RWPE1 (cell line): ENCODE measurements at regions not wholly inside any gene's neighbourhood (a gene's known extent, or its start where the extent isn't known, plus 50 kb on each side); places are given as distances from the start of the nearest gene placed in this dataset.

Experiments
- CTCF ChIA-PET: fragments of 350-600 bp; sonication (Branson Sonifier 250); formaldehyde crosslinking; extraction: SDS; loops from one replicate; lab custom pipeline; 2021; lab: Yijun Ruan, JAX
- POLR2A ChIA-PET: fragments of 400-600 bp; formaldehyde crosslinking; extraction: SDS; loops from one replicate; lab custom pipeline; 2020; ENCODE audit warnings: antibody characterized with exemption; ENCODE audit not compliant: low non-redundant PET; lab: Yijun Ruan, JAX
- DNase-seq: peaks from one replicate; pipeline ENCODE4 v3.0.0; 2012; ENCODE audit warnings: low spot score
- H3K27ac ChIP-seq: fragments of 450-650 bp; 2 replicates; pipeline ENCODE4 v1.5.1; 2017
- CTCF ChIP-seq: fragments of 450-650 bp; conservative IDR thresholded peaks from 2 replicates; pipeline ENCODE4 v1.5.1; 2017; ENCODE audit warnings: low read depth, mild to moderate bottlenecking

GRCh38 chr21:26719750-26720149 lies 125.5 kb downstream of the ADAMTS1 start:
- CTCF ChIA-PET: no interaction called here
- DNase-seq: no peak
- POLR2A ChIA-PET: no interaction called here
- TF ChIP-seq CTCF: no peak
- no peak overlapping the region for H3K27ac ChIP-seq

GRCh38 chr21:26717146-26717739 lies 128.0 kb downstream of the ADAMTS1 start:
- POLR2A ChIA-PET: no interaction called here
- H3K27ac ChIP-seq: no peak overlapping the region
- DNase-seq: peak; percentile 11
- CTCF ChIA-PET: interaction anchor here (1.1 kb wide), 1 partner anchor 548 kb away, joined by 4 read pairs; no protein-coding TSS in a partner anchor
- peak; percentile 59 for TF ChIP-seq CTCF

- DNase-seq: peak; percentile 49
- CTCF ChIA-PET: interaction anchor here (0.6 to 1.1 kb wide), 3 partner anchors 547 to 942 kb away, joined by 3 to 4 read pairs (median 3); no protein-coding TSS in a partner anchor
Measured at GRCh38 chr21:26715878-26716506, 129.2 kb downstream of the ADAMTS1 start.

GRCh38 chr21:26715116-26715515 lies 130.1 kb downstream of the ADAMTS1 start:
- TF ChIP-seq CTCF: no peak
- CTCF ChIA-PET: no interaction called here
- POLR2A ChIA-PET: no interaction called here
- DNase-seq: no peak
- no peak overlapping the region for H3K27ac ChIP-seq

More at GRCh38 chr21:26715878-26716506, 129.2 kb downstream of the ADAMTS1 start:
- POLR2A ChIA-PET: no interaction called here
- TF ChIP-seq CTCF: peak; percentile 67
- H3K27ac ChIP-seq: no peak overlapping the region

GRCh38 chr21:26710155-26710554 lies 135.1 kb downstream of the ADAMTS1 start:
- no peak for DNase-seq
- CTCF ChIA-PET: no interaction called here

GRCh38 chr21:26709090-26709489 lies 136.0 kb upstream of the CYYR1 start:
- POLR2A ChIA-PET: interaction anchor here (0.6 kb wide), 1 partner anchor 550 kb away, joined by 8 read pairs; no protein-coding TSS in a partner anchor
- peak; percentile 12 for DNase-seq
- CTCF ChIA-PET: no interaction called here
- no peak for TF ChIP-seq CTCF
- no peak overlapping the region for H3K27ac ChIP-seq

More at GRCh38 chr21:26710155-26710554, 135.1 kb downstream of the ADAMTS1 start:
- H3K27ac ChIP-seq: no peak overlapping the region
- POLR2A ChIA-PET: no interaction called here
- no peak for TF ChIP-seq CTCF
